H9 (cell line): ENCODE measurements at regions not wholly inside any gene's neighbourhood (a gene's known extent, or its start where the extent isn't known, plus 50 kb on each side); places are given as distances from the start of the nearest gene placed in this dataset.
"Not testable (repeated sequence)": the region's sequence is repeated elsewhere in the genome, so short reads cannot be mapped to it uniquely, and the experiment has no call there.

Experiments
- DNase-seq: peaks from one replicate; pipeline ENCODE4 v3.0.0-alpha.2; 2017
- H2AFZ ChIP-seq: one replicate; pipeline ENCODE4 v1.6.1; 2013; ENCODE audit warnings: mild to moderate bottlenecking, low read length, control low read depth, moderate library complexity
- H2AK5ac ChIP-seq: 2 replicates; pipeline ENCODE4 v1.6.1; 2013; ENCODE audit warnings: low read length, control low read depth, mixed read lengths; ENCODE audit not compliant: insufficient read length
- H2BK120ac ChIP-seq: one replicate; pipeline ENCODE4 v1.6.1; 2013; ENCODE audit warnings: low read depth, mild to moderate bottlenecking, low read length, control low read depth, inconsistent platforms; ENCODE audit not compliant: poor library complexity, severe bottlenecking
- H2BK12ac ChIP-seq: 2 replicates; pipeline ENCODE4 v1.6.1; 2013; ENCODE audit warnings: low read length, control low read depth, mixed read lengths, low read depth; ENCODE audit not compliant: insufficient read length
- H2BK15ac ChIP-seq: 2 replicates; pipeline ENCODE4 v1.6.1; 2013; ENCODE audit warnings: low read depth, low read length, control low read depth
- H2BK20ac ChIP-seq: one replicate; pipeline ENCODE4 v1.6.1; 2013; ENCODE audit warnings: low read depth, mild to moderate bottlenecking, low read length, control low read depth, inconsistent platforms; ENCODE audit not compliant: poor library complexity, severe bottlenecking
- H2BK5ac ChIP-seq: 2 replicates; pipeline ENCODE4 v1.6.1; 2013; ENCODE audit warnings: low read length, control low read depth, mixed read lengths; ENCODE audit not compliant: insufficient read length
- H3K14ac ChIP-seq: 2 replicates; pipeline ENCODE4 v1.6.1; 2013; ENCODE audit warnings: low read length, control low read depth; ENCODE audit not compliant: insufficient read depth
- H3K18ac ChIP-seq: 2 replicates; pipeline ENCODE4 v1.6.1; 2013; ENCODE audit warnings: low read depth, mild to moderate bottlenecking, mixed read lengths, low read length, control low read depth; ENCODE audit not compliant: insufficient read length
- H3K23ac ChIP-seq: 2 replicates; pipeline ENCODE4 v1.6.1; 2013; ENCODE audit warnings: low read length, control low read depth, mixed read lengths, low read depth; ENCODE audit not compliant: insufficient read length
- H3K23me2 ChIP-seq: 2 replicates; pipeline ENCODE4 v1.6.1; 2013; ENCODE audit warnings: low read depth, mild to moderate bottlenecking, mixed read lengths, low read length, control low read depth; ENCODE audit not compliant: insufficient read length, poor library complexity, severe bottlenecking
- H3K27ac ChIP-seq: 2 replicates; pipeline ENCODE4 v1.5.1; 2013; ENCODE audit warnings: low read length, control low read depth, mixed read lengths, low read depth; ENCODE audit not compliant: insufficient read length
- H3K27me3 ChIP-seq: 2 replicates; pipeline ENCODE4 v1.6.1; 2013; ENCODE audit warnings: low read length, control low read depth, inconsistent platforms; ENCODE audit not compliant: insufficient read depth
- H3K4ac ChIP-seq: 2 replicates; pipeline ENCODE4 v1.6.1; 2013; ENCODE audit warnings: low read depth, mild to moderate bottlenecking, control low read depth, inconsistent platforms, low read length, moderate library complexity
- H3K4me1 ChIP-seq: 2 replicates; pipeline ENCODE4 v1.6.1; 2013; ENCODE audit warnings: low read length, control low read depth, inconsistent platforms; ENCODE audit not compliant: insufficient read depth
- H3K4me2 ChIP-seq: 2 replicates; pipeline ENCODE4 v1.6.1; 2013; ENCODE audit warnings: low read length, control low read depth, mixed read lengths; ENCODE audit not compliant: insufficient read length, insufficient read depth
- H3K56ac ChIP-seq: 2 replicates; pipeline ENCODE4 v1.6.1; 2013; ENCODE audit warnings: low read depth, mild to moderate bottlenecking, mixed read lengths, low read length, control low read depth; ENCODE audit not compliant: insufficient read length
- H3K79me1 ChIP-seq: 2 replicates; pipeline ENCODE4 v1.6.1; 2013; ENCODE audit warnings: low read depth, mild to moderate bottlenecking, moderate library complexity, low read length, control low read depth, inconsistent platforms; ENCODE audit not compliant: insufficient read depth, poor library complexity, severe bottlenecking
- H3K79me2 ChIP-seq: 2 replicates; pipeline ENCODE4 v1.6.1; 2013; ENCODE audit warnings: low read length, control low read depth, inconsistent platforms; ENCODE audit not compliant: insufficient read depth
- H3K9ac ChIP-seq: 2 replicates; pipeline ENCODE4 v1.6.1; 2013; ENCODE audit warnings: low read length, control low read depth, mixed read lengths; ENCODE audit not compliant: insufficient read length; ENCODE audit errors: extremely low read depth
- H3K9me3 ChIP-seq: one replicate; pipeline ENCODE4 v1.6.1; 2013; ENCODE audit warnings: low read depth, low read length, inconsistent platforms; ENCODE audit not compliant: control insufficient read depth
- H3T11ph ChIP-seq: one replicate; pipeline ENCODE4 v1.6.1; 2013; ENCODE audit warnings: mild to moderate bottlenecking, low read length, control low read depth, inconsistent platforms
- H4K20me1 ChIP-seq: one replicate; pipeline ENCODE4 v1.6.1; 2013; ENCODE audit not compliant: control insufficient read depth, insufficient read length, insufficient read depth
- H4K5ac ChIP-seq: 2 replicates; pipeline ENCODE4 v1.6.1; 2013; ENCODE audit warnings: low read depth, mild to moderate bottlenecking, mixed read lengths, low read length, control low read depth; ENCODE audit not compliant: insufficient read length
- H4K8ac ChIP-seq: replicated peaks from 2 replicates; pipeline ENCODE4 v1.6.1; 2013; ENCODE audit warnings: low read length, control low read depth, mixed read lengths, low read depth; ENCODE audit not compliant: insufficient read length
- H4K91ac ChIP-seq: 2 replicates; pipeline ENCODE4 v1.6.1; 2013; ENCODE audit warnings: low read depth, mild to moderate bottlenecking, moderate library complexity, mixed read lengths, low read length, control low read depth; ENCODE audit not compliant: insufficient read length
- H3K27ac Mint-ChIP-seq, 3 experiments: 2 replicates in 2 of 3; 3 replicates in 1 of 3; pipeline ENCODE4 v1.8.0; 2020 to 2021; ENCODE audit warnings: mixed read lengths in 3 of 3, mild to moderate bottlenecking in 1 of 3, moderate library complexity in 1 of 3
- H3K27me3 Mint-ChIP-seq: 2 replicates; pipeline ENCODE4 v1.8.0; 2021; ENCODE audit warnings: low read depth, mild to moderate bottlenecking, moderate library complexity, mixed read lengths
- H3K36me3 Mint-ChIP-seq, 3 experiments: 2 replicates in 2 of 3; 3 replicates in 1 of 3; pipeline ENCODE4 v1.8.0; 2020 to 2021; ENCODE audit warnings: low read depth in 3 of 3, mixed read lengths in 3 of 3; ENCODE audit not compliant: insufficient read depth in 1 of 3
- H3K4me1 Mint-ChIP-seq, 2 experiments: 2 replicates each; pipeline ENCODE4 v1.8.0; 2020; ENCODE audit warnings: mixed read lengths in 2 of 2
- H3K4me3 Mint-ChIP-seq, 2 experiments: 2 replicates in 1 of 2; 3 replicates in 1 of 2; pipeline ENCODE4 v1.8.0; 2020 to 2021; ENCODE audit warnings: mild to moderate bottlenecking in 2 of 2, mixed read lengths in 2 of 2, moderate library complexity in 1 of 2
- H3K9me3 Mint-ChIP-seq, 2 experiments: 2 replicates in 1 of 2; 3 replicates in 1 of 2; pipeline ENCODE4 v1.8.0; 2020; ENCODE audit warnings: mild to moderate bottlenecking in 2 of 2, mixed read lengths in 2 of 2, moderate library complexity in 1 of 2
- CTCF ChIP-seq: fragments of 200-600 bp; sonication (generic); conservative IDR thresholded peaks from 3 replicates; pipeline ENCODE4 v1.8.0; 2021; ENCODE audit warnings: antibody characterized with exemption, mild to moderate bottlenecking
- WGBS: extraction: QIAGEN DNeasy Blood & Tissue Kit; methylation state at CpG from one replicate; pipeline ENCODE4 v1.1.7; 2013; ENCODE audit warnings: missing lambda C conversion rate, low lambda C conversion rate, mixed read lengths; ENCODE audit not compliant: insufficient read length; ENCODE audit errors: extremely low coverage; 5-methylcytosine and 5-hydroxymethylcytosine counted together

GRCh38 chr12:89267404-89267803 lies 84.9 kb downstream of the DUSP6 start:
- Histone ChIP-seq H3K79me1 (no peaks in the 10 kb centered on the region), H2BK20ac (no peak overlapping the region), H2BK12ac (no peak overlapping the region), H2BK5ac (no peak overlapping the region), H3K27ac (no peak overlapping the region), H3K14ac (no peak overlapping the region), H2AFZ (no peak overlapping the region), H3K4me1 (no peaks in the 10 kb centered on the region), H4K91ac (no peak overlapping the region), H3K18ac (no peak overlapping the region), H3K9me3 (no peaks in the 10 kb centered on the region), H3K23ac (no peak overlapping the region), H4K8ac (no peak overlapping the region), H3K9ac (no peak overlapping the region), H3K56ac (no peak overlapping the region), H2BK120ac (no peak overlapping the region), H3K79me2 (no peaks in the 10 kb centered on the region), H3K27me3 (no peaks in the 10 kb centered on the region), H3K23me2 (no peaks in the 10 kb centered on the region), H3K4ac (no peak overlapping the region), H2AK5ac (no peak overlapping the region), H4K20me1 (no peaks in the 10 kb centered on the region), H3K4me2 (no peak overlapping the region), H4K5ac (no peak overlapping the region), H2BK15ac (no peak overlapping the region), H3T11ph (no peak overlapping the region)
- no peak for DNase-seq
- no peak overlapping the region for H3K4me3 Mint-ChIP-seq
- peaks cover 0 to 6% (median 0%) of the 10 kb centered on the region in 3 experiments; a peak in 3 of 7 replicates for H3K36me3 Mint-ChIP-seq
- H3K4me1 Mint-ChIP-seq, result peaks cover 0 to 2% of the 10 kb centered on the region in 2 experiments; a peak in 2 of 4 replicates
- H3K9me3 Mint-ChIP-seq, result peaks cover 7 to 8% of the 10 kb centered on the region in 2 experiments
- no peak overlapping the region for H3K27ac Mint-ChIP-seq
- H3K27me3 Mint-ChIP-seq, result no peaks in the 10 kb centered on the region
- TF ChIP-seq CTCF, result no peak
- no CpG with 5 or more reads among the region's 3 CpGs for WGBS

GRCh38 chr12:89266574-89267188 lies 85.6 kb downstream of the DUSP6 start:
- H3K27ac Mint-ChIP-seq, H3K56ac ChIP-seq, H4K8ac ChIP-seq, H3T11ph ChIP-seq, H3K23ac ChIP-seq, H3K79me2 ChIP-seq, H2BK12ac ChIP-seq, H3K9me3 ChIP-seq, DNase-seq, H4K5ac ChIP-seq, H2BK5ac ChIP-seq, H2BK15ac ChIP-seq, H3K18ac ChIP-seq, H3K4ac ChIP-seq, H2AFZ ChIP-seq, H4K91ac ChIP-seq, H3K36me3 Mint-ChIP-seq, H2BK120ac ChIP-seq, H3K4me3 Mint-ChIP-seq, H3K9ac ChIP-seq, H2AK5ac ChIP-seq, H3K79me1 ChIP-seq, H3K14ac ChIP-seq, H3K4me2 ChIP-seq, H2BK20ac ChIP-seq, H3K9me3 Mint-ChIP-seq, H3K27me3 Mint-ChIP-seq, H3K23me2 ChIP-seq, H3K4me1 ChIP-seq, H3K27me3 ChIP-seq, H4K20me1 ChIP-seq, H3K27ac ChIP-seq, H3K4me1 Mint-ChIP-seq: not testable (repeated sequence)
- no CpG with 5 or more reads among the region's 16 CpGs for WGBS
